H1 (cell line): ENCODE measurements at regions not wholly inside any gene's neighbourhood (a gene's known extent, or its start where the extent isn't known, plus 50 kb on each side); places are given as distances from the start of the nearest gene placed in this dataset.

Experiments
- CTCF ChIA-PET: fragments of 300-600 bp; sonication (Branson Sonifier 250); formaldehyde crosslinking; loops from one replicate; lab custom pipeline; 2021; ENCODE audit not compliant: partially characterized antibody; lab: Charles Lee
- POLR2A ChIA-PET: fragments of 300-600 bp; sonication (Branson Sonifier 250); formaldehyde crosslinking; loops from one replicate; lab custom pipeline; 2021; ENCODE audit warnings: inconsistent platforms; ENCODE audit not compliant: partially characterized antibody; lab: Charles Lee
- DNase-seq, 2 experiments: peaks; one replicate each; pipeline versions ENCODE4 v3.0.0 to v3.0.0-alpha.2; 2010 to 2022; ENCODE audit warnings: low spot score in 2 of 2, low read depth in 1 of 2, mixed read lengths in 1 of 2
- FAIRE-seq: peaks from 2 replicates; lab custom pipeline; 2011; peaks lifted over from hg19 to GRCh38; lab: Jason Lieb, UNC
- H2AFZ ChIP-seq: 2 replicates; pipeline ENCODE4 v1.8.1; 2012; ENCODE audit warnings: low read length, inconsistent platforms
- H2AK5ac ChIP-seq: 2 replicates; pipeline ENCODE4 v1.6.1; 2013; ENCODE audit warnings: low read depth, low read length
- H2BK120ac ChIP-seq: replicated peaks from 2 replicates; pipeline ENCODE3; 2013; ENCODE audit warnings: low read depth, low read length, inconsistent platforms
- H2BK12ac ChIP-seq: 2 replicates; pipeline ENCODE4 v1.6.1; 2013; ENCODE audit warnings: low read depth, low read length
- H2BK15ac ChIP-seq: 2 replicates; pipeline ENCODE4 v1.6.1; 2013; ENCODE audit warnings: low read length
- H2BK20ac ChIP-seq: 2 replicates; pipeline ENCODE4 v1.6.1; 2013; ENCODE audit warnings: low read length
- H2BK5ac ChIP-seq: 2 replicates; pipeline ENCODE4 v1.6.1; 2013; ENCODE audit warnings: low read depth, low read length
- H3K14ac ChIP-seq: 2 replicates; pipeline ENCODE4 v1.6.1; 2013; ENCODE audit warnings: inconsistent platforms; ENCODE audit not compliant: insufficient read length
- H3K18ac ChIP-seq: 2 replicates; pipeline ENCODE4 v1.6.1; 2013; ENCODE audit warnings: low read length; ENCODE audit errors: extremely low read depth
- H3K23ac ChIP-seq: 2 replicates; pipeline ENCODE4 v1.6.1; 2013; ENCODE audit warnings: inconsistent platforms; ENCODE audit not compliant: insufficient read length
- H3K23me2 ChIP-seq: 2 replicates; pipeline ENCODE4 v1.6.1; 2013; ENCODE audit warnings: low read depth, low read length
- H3K27ac ChIP-seq: 2 replicates; pipeline ENCODE4 v1.6.1; 2011; ENCODE audit warnings: low read depth, low read length, inconsistent platforms
- H3K27me3 ChIP-seq, 4 experiments: replicated peaks in 1 of 4; 1 replicate in 1 of 4; 2 replicates in 3 of 4; pipeline versions ENCODE4 v1.6.1 to v1.8.1; 2011 to 2013; ENCODE audit warnings: low read length in 3 of 4, mild to moderate bottlenecking in 3 of 4, inconsistent platforms in 2 of 4, mixed read lengths in 2 of 4, moderate library complexity in 1 of 4; ENCODE audit not compliant: control insufficient read depth in 3 of 4, insufficient read depth in 3 of 4; ENCODE audit errors: extremely low read depth in 1 of 4
- H3K36me3 ChIP-seq, 4 experiments: 2 replicates each; pipeline versions ENCODE4 v1.6.1 to v1.8.1; 2011 to 2013; ENCODE audit warnings: mild to moderate bottlenecking in 4 of 4, low read length in 3 of 4, moderate library complexity in 2 of 4, control low read depth in 1 of 4, inconsistent platforms in 1 of 4; ENCODE audit not compliant: insufficient read depth in 4 of 4, control insufficient read depth in 2 of 4
- H3K4ac ChIP-seq: replicated peaks from 2 replicates; pipeline ENCODE3; 2013; ENCODE audit warnings: low read length, low read depth, mixed read lengths, inconsistent platforms; ENCODE audit not compliant: insufficient read length
- H3K4me1 ChIP-seq, 4 experiments: replicated peaks in 1 of 4; 1 replicate in 1 of 4; 2 replicates in 3 of 4; pipeline versions ENCODE4 v1.6.1 to v1.8.1; 2011 to 2013; ENCODE audit warnings: low read length in 3 of 4, inconsistent platforms in 2 of 4, mixed read lengths in 1 of 4; ENCODE audit not compliant: insufficient read depth in 4 of 4, control insufficient read depth in 3 of 4
- H3K4me2 ChIP-seq, 2 experiments: 2 replicates each; pipeline versions ENCODE4 v1.6.1 to v1.8.1; 2011 to 2013; ENCODE audit warnings: low read depth in 2 of 2, low read length in 2 of 2, control low read depth in 1 of 2, inconsistent platforms in 1 of 2, mild to moderate bottlenecking in 1 of 2; ENCODE audit not compliant: insufficient read depth in 1 of 2
- H3K4me3 ChIP-seq, 4 experiments: fragments of 200-600, 300-600 bp in 1 of 4; sonication (generic), shearing (Covaris generic), sonication (Bioruptor Twin) in 1 of 4; 2 replicates each; pipeline versions ENCODE4 v1.5.1 to v1.8.1; 2011 to 2016; ENCODE audit warnings: low read length in 4 of 4, low read depth in 3 of 4, control low read depth in 2 of 4, inconsistent platforms in 2 of 4, mild to moderate bottlenecking in 2 of 4, mixed read lengths in 1 of 4, moderate library complexity in 1 of 4; ENCODE audit not compliant: insufficient read depth in 2 of 4; ENCODE audit errors: extremely low read depth in 1 of 4
- H3K56ac ChIP-seq: replicated peaks from 2 replicates; pipeline ENCODE3; 2013; ENCODE audit warnings: low read depth, mild to moderate bottlenecking, mixed read lengths, low read length, inconsistent platforms; ENCODE audit not compliant: insufficient read length
- H3K79me1 ChIP-seq: 2 replicates; pipeline ENCODE4 v1.6.1; 2013; ENCODE audit warnings: low read depth, low read length, control low read depth
- H3K79me2 ChIP-seq, 2 experiments: 2 replicates each; pipeline versions ENCODE4 v1.6.1 to v1.8.1; 2012 to 2013; ENCODE audit warnings: low read length in 2 of 2, mild to moderate bottlenecking in 2 of 2, inconsistent platforms in 1 of 2; ENCODE audit not compliant: insufficient read depth in 2 of 2, control insufficient read depth in 1 of 2
- H3K9ac ChIP-seq, 4 experiments: replicated peaks in 1 of 4; 1 replicate in 1 of 4; 2 replicates in 3 of 4; pipeline versions ENCODE4 v1.6.1 to v1.8.1; 2011 to 2013; ENCODE audit warnings: low read depth in 3 of 4, low read length in 3 of 4, control low read depth in 2 of 4, mild to moderate bottlenecking in 2 of 4, moderate library complexity in 2 of 4, inconsistent platforms in 1 of 4; ENCODE audit errors: extremely low read depth in 1 of 4
- H3K9me3 ChIP-seq, 2 experiments: 2 replicates each; pipeline versions ENCODE4 v1.6.1 to v1.8.1; 2012 to 2013; ENCODE audit warnings: mild to moderate bottlenecking in 2 of 2, moderate library complexity in 2 of 2, control low read depth in 1 of 2, inconsistent platforms in 1 of 2, low read depth in 1 of 2, low read length in 1 of 2, mixed read lengths in 1 of 2; ENCODE audit not compliant: insufficient read depth in 2 of 2
- H4K20me1 ChIP-seq, 2 experiments: replicated peaks in 1 of 2; 2 replicates each; pipeline versions ENCODE3 to v1.8.1; 2011 to 2013; ENCODE audit warnings: inconsistent platforms in 2 of 2, low read length in 2 of 2, mild to moderate bottlenecking in 1 of 2; ENCODE audit not compliant: insufficient read depth in 2 of 2, control insufficient read depth in 1 of 2
- H4K5ac ChIP-seq: 2 replicates; pipeline ENCODE4 v1.6.1; 2013; ENCODE audit warnings: low read length, low read depth, mixed read lengths, inconsistent platforms; ENCODE audit not compliant: insufficient read length
- H4K8ac ChIP-seq: 2 replicates; pipeline ENCODE4 v1.8.0; 2013; ENCODE audit warnings: mild to moderate bottlenecking, moderate library complexity, low read length, inconsistent platforms; ENCODE audit not compliant: insufficient read depth; ENCODE audit errors: extremely low read depth
- H4K91ac ChIP-seq: replicated peaks from 2 replicates; pipeline ENCODE3; 2013; ENCODE audit warnings: low read length, mixed read lengths, inconsistent platforms; ENCODE audit not compliant: insufficient read length
- JUND ChIP-seq: IDR thresholded peaks from 2 replicates; pipeline ENCODE4 v1.6.1; 2011; ENCODE audit warnings: mild to moderate bottlenecking, improper control_type of control experiment, low read length
- KDM5A ChIP-seq: fragments of 200-600 bp; IDR thresholded peaks from 2 replicates; pipeline ENCODE4 v1.7.1; 2012; ENCODE audit warnings: mild to moderate bottlenecking, low read length, inconsistent platforms, mixed read lengths
- RAD21 ChIP-seq, 2 experiments: IDR thresholded peaks in 1 of 2; conservative IDR thresholded peaks in 1 of 2; 2 replicates each; pipeline ENCODE4 v1.6.1; 2011; ENCODE audit warnings: low read depth in 2 of 2, low read length in 2 of 2, improper control_type of control experiment in 1 of 2, inconsistent platforms in 1 of 2, mild to moderate bottlenecking in 1 of 2, moderate library complexity in 1 of 2
- SAP30 ChIP-seq: fragments of 300-600 bp; sonication (generic); IDR thresholded peaks from 2 replicates; pipeline ENCODE4 v1.7.1; 2012; ENCODE audit warnings: low read length, moderate library complexity, mild to moderate bottlenecking, inconsistent platforms; ENCODE audit not compliant: insufficient read depth, insufficient replicate concordance
- SP4 ChIP-seq: IDR thresholded peaks from 2 replicates; pipeline ENCODE4 v1.6.1; 2012; ENCODE audit warnings: low read length, inconsistent platforms
- TF ChIP-seq, protein P1 (sequence below): IDR thresholded peaks from 2 replicates; pipeline ENCODE4 v1.6.1; 2012; ENCODE audit warnings: low read length, inconsistent platforms

DNA sequence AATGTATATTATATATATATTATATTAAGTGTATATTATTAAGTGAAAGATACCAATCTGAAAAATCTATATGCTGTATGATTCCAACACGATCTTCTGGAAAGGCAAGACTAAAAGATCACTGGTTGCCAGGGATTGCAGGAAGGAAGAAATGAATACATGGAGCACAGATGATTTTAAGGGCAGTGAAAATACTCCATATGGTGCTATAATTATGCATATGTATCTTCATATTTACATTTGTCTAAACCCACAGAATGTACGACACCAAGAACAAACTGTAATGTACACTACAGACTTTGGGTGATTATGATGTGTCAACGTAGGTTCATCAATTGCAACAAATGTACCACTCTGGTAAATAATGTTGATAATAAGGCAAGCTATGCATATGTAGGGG, 194.7 kb upstream of the MME start (continued):
- no peak for TF ChIP-seq KDM5A

DNA sequence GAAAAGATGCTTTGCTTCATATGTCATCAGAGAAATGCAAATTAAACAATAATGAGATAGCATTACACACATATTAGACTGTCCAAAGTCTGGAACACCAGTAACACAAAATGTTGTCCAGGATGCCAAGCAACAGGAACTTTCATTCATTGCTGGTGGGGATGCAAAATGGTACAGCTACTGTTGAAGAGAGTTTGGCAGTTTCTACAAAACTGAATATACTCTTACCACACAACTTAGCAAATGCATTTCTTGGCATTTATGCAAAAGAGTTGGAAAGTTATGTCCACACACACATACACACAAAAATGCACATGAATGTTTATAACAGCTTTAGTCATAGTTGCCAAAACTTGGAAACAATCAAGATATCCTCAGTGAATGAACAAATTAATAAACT, 195.2 kb upstream of the MME start:
- no peaks in the 10 kb centered on the region for H3K79me2 ChIP-seq

More for the DNA sequence above, 195.2 kb upstream of the MME start:
- H3K27me3 ChIP-seq, result no peaks in the 10 kb centered on the region
- no peak overlapping the region for H3K27ac ChIP-seq
- H4K91ac ChIP-seq, result no peak overlapping the region
- H3K4me2 ChIP-seq, result no peak overlapping the region
- no peaks in the 10 kb centered on the region for H3K36me3 ChIP-seq
- no peaks in the 10 kb centered on the region for H3K23me2 ChIP-seq
- no peak overlapping the region for H2BK20ac ChIP-seq
- H3K4me3 ChIP-seq, result no peak overlapping the region
- no peak overlapping the region for H2BK120ac ChIP-seq
- H3K9ac ChIP-seq, result no peak overlapping the region
- no peak overlapping the region for H3K4ac ChIP-seq
- H3K14ac ChIP-seq, result no peak overlapping the region
- TF ChIP-seq SP4 (no peak), JUND (no peak), SAP30 (no peak), RAD21 (IDR thresholded peaks at IDR 0.05 in 1 of 2, conservative IDR thresholded peaks at IDR 0.05 in 1 of 2; ENCODE audit: low read depth in 2 of 2, low read length in 2 of 2) (no peak)
- TF ChIP-seq, protein P1, sequence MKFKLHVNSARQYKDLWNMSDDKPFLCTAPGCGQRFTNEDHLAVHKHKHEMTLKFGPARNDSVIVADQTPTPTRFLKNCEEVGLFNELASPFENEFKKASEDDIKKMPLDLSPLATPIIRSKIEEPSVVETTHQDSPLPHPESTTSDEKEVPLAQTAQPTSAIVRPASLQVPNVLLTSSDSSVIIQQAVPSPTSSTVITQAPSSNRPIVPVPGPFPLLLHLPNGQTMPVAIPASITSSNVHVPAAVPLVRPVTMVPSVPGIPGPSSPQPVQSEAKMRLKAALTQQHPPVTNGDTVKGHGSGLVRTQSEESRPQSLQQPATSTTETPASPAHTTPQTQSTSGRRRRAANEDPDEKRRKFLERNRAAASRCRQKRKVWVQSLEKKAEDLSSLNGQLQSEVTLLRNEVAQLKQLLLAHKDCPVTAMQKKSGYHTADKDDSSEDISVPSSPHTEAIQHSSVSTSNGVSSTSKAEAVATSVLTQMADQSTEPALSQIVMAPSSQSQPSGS, result no peak
- TF ChIP-seq, all 59 proteins: peak for 0
- H4K20me1 ChIP-seq, result no peaks in the 10 kb centered on the region
- no peak overlapping the region for H3K23ac ChIP-seq
- FAIRE-seq (no peak), DNase-seq (no peak)
- H3K79me1 ChIP-seq, result no peaks in the 10 kb centered on the region
- no peaks in the 10 kb centered on the region for H3K4me1 ChIP-seq
- H2AK5ac ChIP-seq, result no peak overlapping the region
- ChIA-PET POLR2A (no interaction called here), CTCF (interaction anchor here (1.9 kb wide), 1 partner anchor 10 kb away, joined by 4 read pairs; no protein-coding TSS in a partner anchor)
- H3K18ac ChIP-seq, result no peak overlapping the region
- H2BK5ac ChIP-seq, result no peak overlapping the region
- H2AFZ ChIP-seq, result no peak overlapping the region
- no peak overlapping the region for H4K8ac ChIP-seq
- peaks cover 0 to 13% of the 10 kb centered on the region in 2 experiments; a peak in 1 of 4 replicates for H3K9me3 ChIP-seq
- no peak overlapping the region for H4K5ac ChIP-seq
- H2BK12ac ChIP-seq, result no peak overlapping the region
- no peak overlapping the region for H2BK15ac ChIP-seq
- H3K56ac ChIP-seq, result no peak overlapping the region
